ENCODE measurements at regions not wholly inside any gene's neighbourhood (a gene's known extent, or its start where the extent isn't known, plus 50 kb on each side); places are given as distances from the start of the nearest gene placed in this dataset.
A peak's percentile ranks its signal among the peaks of the same experiment; 100 is the strongest.
"Not testable (repeated sequence)": the region's sequence is repeated elsewhere in the genome, so short reads cannot be mapped to it uniquely, and the experiment has no call there.

DNA sequence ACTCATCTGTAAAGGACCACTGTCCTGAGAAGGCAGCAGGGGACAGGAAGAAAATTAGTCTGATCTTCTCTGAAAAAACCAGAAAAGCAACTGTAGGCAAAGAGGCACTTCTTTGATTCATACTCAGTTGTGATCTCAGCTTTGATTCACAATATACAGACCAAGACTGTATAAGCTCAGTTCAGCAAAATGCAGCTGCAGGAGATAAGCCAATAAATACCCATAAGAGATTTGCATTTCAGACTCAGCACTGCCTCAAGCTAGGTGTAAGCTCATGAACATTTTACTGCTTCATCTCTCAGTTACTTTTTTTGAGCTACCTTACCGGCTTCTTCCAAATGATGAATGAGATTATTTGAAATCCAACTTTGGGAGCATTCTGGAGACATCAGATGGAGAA lies 64.2 kb upstream of the LYZL1 start:
- Histone ChIP-seq H2AFZ (ENCODE audit: low read length) (no peak overlapping the region), H3K36me3 (ENCODE audit: insufficient read depth, low read length) (no peaks in the 10 kb centered on the region), H3K4me3 (ENCODE audit: insufficient read depth, low read length) (no peak overlapping the region), H4K20me1 (ENCODE audit: insufficient read depth, low read length) (no peaks in the 10 kb centered on the region), H3K27ac (ENCODE audit: low read depth, low read length) (no peak overlapping the region), H3K27me3 (ENCODE audit: insufficient read depth, low read length) (peaks cover 80% of the 10 kb centered on the region), H3K9me3 (ENCODE audit: low read depth, low read length) (no peaks in the 10 kb centered on the region), H3K4me2 (ENCODE audit: insufficient read depth, low read length) (no peak overlapping the region), H3K79me2 (ENCODE audit: insufficient read depth, low read length) (no peaks in the 10 kb centered on the region), H3K4me1 (ENCODE audit: insufficient read depth, low read length) (no peaks in the 10 kb centered on the region)
- DNase-seq (ENCODE audit: insufficient read length, low spot score, missing footprints), result no peak
- TF ChIP-seq, protein P1, sequence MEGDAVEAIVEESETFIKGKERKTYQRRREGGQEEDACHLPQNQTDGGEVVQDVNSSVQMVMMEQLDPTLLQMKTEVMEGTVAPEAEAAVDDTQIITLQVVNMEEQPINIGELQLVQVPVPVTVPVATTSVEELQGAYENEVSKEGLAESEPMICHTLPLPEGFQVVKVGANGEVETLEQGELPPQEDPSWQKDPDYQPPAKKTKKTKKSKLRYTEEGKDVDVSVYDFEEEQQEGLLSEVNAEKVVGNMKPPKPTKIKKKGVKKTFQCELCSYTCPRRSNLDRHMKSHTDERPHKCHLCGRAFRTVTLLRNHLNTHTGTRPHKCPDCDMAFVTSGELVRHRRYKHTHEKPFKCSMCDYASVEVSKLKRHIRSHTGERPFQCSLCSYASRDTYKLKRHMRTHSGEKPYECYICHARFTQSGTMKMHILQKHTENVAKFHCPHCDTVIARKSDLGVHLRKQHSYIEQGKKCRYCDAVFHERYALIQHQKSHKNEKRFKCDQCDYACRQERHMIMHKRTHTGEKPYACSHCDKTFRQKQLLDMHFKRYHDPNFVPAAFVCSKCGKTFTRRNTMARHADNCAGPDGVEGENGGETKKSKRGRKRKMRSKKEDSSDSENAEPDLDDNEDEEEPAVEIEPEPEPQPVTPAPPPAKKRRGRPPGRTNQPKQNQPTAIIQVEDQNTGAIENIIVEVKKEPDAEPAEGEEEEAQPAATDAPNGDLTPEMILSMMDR (IDR thresholded peaks at IDR 0.05; ENCODE audit: extremely low read depth, low read depth, low read length), result no peak

DNA sequence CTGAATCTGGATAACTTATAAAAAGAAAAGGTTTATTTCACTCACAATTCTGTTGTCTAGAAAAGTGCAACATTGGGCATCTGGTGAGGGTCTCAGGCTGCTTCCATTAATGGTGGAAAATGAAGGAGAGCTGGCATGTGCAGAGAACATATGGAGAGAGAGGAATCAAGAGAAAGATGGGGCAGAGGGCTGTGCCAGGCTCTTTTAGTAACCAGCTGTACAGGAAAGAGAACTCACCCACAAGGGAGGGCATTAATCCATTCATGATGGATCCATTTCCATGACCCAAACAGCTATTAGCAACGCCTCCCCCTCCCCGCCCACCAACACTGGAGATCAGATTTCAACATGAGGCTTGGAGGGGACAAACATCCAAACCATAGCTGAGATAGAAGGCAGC lies 61.7 kb upstream of the LYZL1 start:
- H3K79me2 ChIP-seq (ENCODE audit: insufficient read depth, low read length), result no peaks in the 10 kb centered on the region
- peaks cover 76% of the 10 kb centered on the region for H3K27me3 ChIP-seq (ENCODE audit: insufficient read depth, low read length)
- H3K27ac ChIP-seq (ENCODE audit: low read depth, low read length), result no peak overlapping the region
- H3K36me3 ChIP-seq (ENCODE audit: insufficient read depth, low read length), result no peaks in the 10 kb centered on the region
- no peak overlapping the region for H2AFZ ChIP-seq (ENCODE audit: low read length)
- no peaks in the 10 kb centered on the region for H4K20me1 ChIP-seq (ENCODE audit: insufficient read depth, low read length)
- no peaks in the 10 kb centered on the region for H3K9me3 ChIP-seq (ENCODE audit: low read depth, low read length)
- H3K4me2 ChIP-seq (ENCODE audit: insufficient read depth, low read length), result no peak overlapping the region
- no peak overlapping the region for H3K4me3 ChIP-seq (ENCODE audit: insufficient read depth, low read length)
- no peak for DNase-seq (ENCODE audit: insufficient read length, low spot score, missing footprints)
- no peaks in the 10 kb centered on the region for H3K4me1 ChIP-seq (ENCODE audit: insufficient read depth, low read length)
- TF ChIP-seq, protein P1 (IDR thresholded peaks at IDR 0.05; ENCODE audit: extremely low read depth, low read depth, low read length), result no peak

DNA sequence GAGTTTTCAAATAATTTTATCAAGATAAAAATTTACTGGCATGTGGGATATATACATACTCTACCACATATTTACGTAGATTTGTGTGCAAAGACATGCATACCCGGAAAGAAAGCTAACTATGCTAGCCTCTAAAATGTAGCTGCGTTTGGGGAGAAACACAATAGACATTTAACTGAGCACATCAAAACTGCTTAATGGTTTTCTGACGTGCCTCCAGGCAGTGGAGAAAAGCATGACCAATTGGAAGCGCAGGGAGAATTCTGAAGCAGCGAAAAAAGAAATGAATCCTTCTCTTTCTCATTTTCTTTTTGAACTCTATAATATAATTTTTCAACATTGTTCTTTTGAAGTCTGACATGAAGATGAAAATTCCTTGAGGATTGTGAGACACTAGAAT lies 60.3 kb upstream of the LYZL1 start:
- H3K4me1 ChIP-seq (ENCODE audit: insufficient read depth, low read length), result no peaks in the 10 kb centered on the region
- no peaks in the 10 kb centered on the region for H3K79me2 ChIP-seq (ENCODE audit: insufficient read depth, low read length)
- no peaks in the 10 kb centered on the region for H3K9me3 ChIP-seq (ENCODE audit: low read depth, low read length)
- no peak for DNase-seq (ENCODE audit: insufficient read length, low spot score, missing footprints)
- no peak overlapping the region for H3K4me3 ChIP-seq (ENCODE audit: insufficient read depth, low read length)
- peaks cover 63% of the 10 kb centered on the region for H3K27me3 ChIP-seq (ENCODE audit: insufficient read depth, low read length)
- H2AFZ ChIP-seq (ENCODE audit: low read length), result no peak overlapping the region
- no peak overlapping the region for H3K27ac ChIP-seq (ENCODE audit: low read depth, low read length)
- no peaks in the 10 kb centered on the region for H3K36me3 ChIP-seq (ENCODE audit: insufficient read depth, low read length)
- no peak overlapping the region for H3K4me2 ChIP-seq (ENCODE audit: insufficient read depth, low read length)
- no peaks in the 10 kb centered on the region for H4K20me1 ChIP-seq (ENCODE audit: insufficient read depth, low read length)
- TF ChIP-seq, protein P1 (IDR thresholded peaks at IDR 0.05; ENCODE audit: extremely low read depth, low read depth, low read length), result no peak

DNA sequence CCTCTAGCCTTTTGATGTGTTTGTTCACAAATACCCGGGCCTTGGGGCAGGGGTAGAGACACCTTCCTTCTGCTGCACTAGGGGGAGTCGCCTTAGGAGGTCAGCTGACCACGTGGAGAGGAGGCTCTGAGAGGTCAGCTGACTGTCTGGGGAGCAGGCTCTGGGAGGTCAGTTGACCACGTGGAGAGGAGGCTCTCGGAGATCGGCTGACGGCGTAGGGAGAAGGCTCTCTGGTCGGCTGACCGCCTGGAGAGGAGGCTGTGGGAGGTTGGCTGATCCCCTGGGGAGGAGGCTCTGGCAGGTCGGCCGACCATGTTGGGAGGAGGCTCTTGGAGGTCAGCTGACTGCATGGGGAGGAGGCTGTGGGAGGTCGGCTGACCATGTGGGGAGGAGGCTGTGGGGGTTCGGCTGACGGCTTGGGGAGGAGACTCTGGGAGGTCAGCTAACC lies 59.6 kb upstream of the LYZL1 start:
- H3K27ac ChIP-seq (ENCODE audit: low read depth, low read length), result no peak overlapping the region
- no peaks in the 10 kb centered on the region for H4K20me1 ChIP-seq (ENCODE audit: insufficient read depth, low read length)
- H3K4me2 ChIP-seq (ENCODE audit: insufficient read depth, low read length), result no peak overlapping the region
- TF ChIP-seq, protein P1 (IDR thresholded peaks at IDR 0.05; ENCODE audit: extremely low read depth, low read depth, low read length), result no peak
- peaks cover 56% of the 10 kb centered on the region for H3K27me3 ChIP-seq (ENCODE audit: insufficient read depth, low read length)
- DNase-seq (ENCODE audit: insufficient read length, low spot score, missing footprints), result peak; percentile 46
- H3K79me2 ChIP-seq (ENCODE audit: insufficient read depth, low read length), result no peaks in the 10 kb centered on the region
- H2AFZ ChIP-seq (ENCODE audit: low read length), result no peak overlapping the region
- H3K9me3 ChIP-seq (ENCODE audit: low read depth, low read length), result no peaks in the 10 kb centered on the region
- H3K4me3 ChIP-seq (ENCODE audit: insufficient read depth, low read length), result no peak overlapping the region
- H3K36me3 ChIP-seq (ENCODE audit: insufficient read depth, low read length), result no peaks in the 10 kb centered on the region
- H3K4me1 ChIP-seq (ENCODE audit: insufficient read depth, low read length), result no peaks in the 10 kb centered on the region

DNA sequence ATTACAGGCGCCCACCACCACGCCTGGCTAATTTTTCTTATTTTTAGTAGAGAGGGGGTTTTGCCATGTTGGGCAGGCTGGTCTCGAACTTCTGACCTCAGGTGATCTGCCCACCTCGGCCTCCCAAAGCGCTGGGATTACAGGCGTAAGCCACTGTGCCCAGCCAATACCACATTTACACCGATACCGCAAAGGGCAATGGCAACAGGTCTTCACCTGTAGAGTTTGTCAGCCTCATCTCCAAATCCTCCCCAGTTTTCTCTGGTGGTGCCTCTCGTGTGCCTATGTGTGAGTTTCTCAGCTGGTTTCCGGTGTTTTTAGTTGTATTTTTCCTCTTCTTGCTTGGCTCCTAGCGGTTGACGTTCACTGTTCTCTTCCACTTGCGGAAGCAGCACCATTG lies 52.0 kb upstream of the LYZL1 start:
- not testable (repeated sequence) for H3K79me2 ChIP-seq (ENCODE audit: insufficient read depth, low read length); H3K4me2 ChIP-seq (ENCODE audit: insufficient read depth, low read length); H3K36me3 ChIP-seq (ENCODE audit: insufficient read depth, low read length); H3K4me3 ChIP-seq (ENCODE audit: insufficient read depth, low read length); H4K20me1 ChIP-seq (ENCODE audit: insufficient read depth, low read length); H3K27me3 ChIP-seq (ENCODE audit: insufficient read depth, low read length); H3K9me3 ChIP-seq (ENCODE audit: low read depth, low read length); H3K27ac ChIP-seq (ENCODE audit: low read depth, low read length); DNase-seq (ENCODE audit: insufficient read length, low spot score, missing footprints); H2AFZ ChIP-seq (ENCODE audit: low read length); H3K4me1 ChIP-seq (ENCODE audit: insufficient read depth, low read length)

All from osteoblast (primary cell).